ENCODE measurements at regions not wholly inside any gene's neighbourhood (a gene's known extent, or its start where the extent isn't known, plus 50 kb on each side); places are given as distances from the start of the nearest gene placed in this dataset.

- no peak for TF ChIP-seq CTCF (IDR thresholded peaks at IDR 0.05; ENCODE audit: borderline replicate concordance, extremely low read depth, insufficient read depth)
- Histone ChIP-seq H3K27me3 (ENCODE audit: control insufficient read depth, insufficient read depth, low read length) (no peaks in the 10 kb centered on the region), H3K9me3 (ENCODE audit: control insufficient read depth in 2 of 3, insufficient read depth in 1 of 3, low read length in 3 of 3) (no peaks in the 10 kb centered on the region), H3K4me1 (ENCODE audit: control insufficient read depth in 2 of 3, insufficient read depth in 2 of 3, low read depth in 1 of 3, low read length in 3 of 3) (no peaks in the 10 kb centered on the region), H3K4me3 (ENCODE audit: low read length in 3 of 3) (no peak overlapping the region), H3K27ac (ENCODE audit: low read depth in 2 of 2, low read length in 2 of 2) (no peak overlapping the region), H3K9ac (ENCODE audit: low read length in 3 of 3) (no peak overlapping the region), H3K36me3 (ENCODE audit: control insufficient read depth in 2 of 3, insufficient read depth in 3 of 3, low read length in 3 of 3) (no peaks in the 10 kb centered on the region)
- DNase-seq (no peak), FAIRE-seq (no peak)
- intact Hi-C loops (cut with DNase I), result no loop called here
Observed at GRCh38 chr14:29043737-29044136, 277.1 kb downstream of the FOXG1 start.

- H3K4me3 ChIP-seq (ENCODE audit: low read length in 3 of 3), result no peak overlapping the region
- H3K9me3 ChIP-seq (ENCODE audit: control insufficient read depth in 2 of 3, insufficient read depth in 1 of 3, low read length in 3 of 3), result no peaks in the 10 kb centered on the region
- H3K27me3 ChIP-seq (ENCODE audit: control insufficient read depth, insufficient read depth, low read length), result no peaks in the 10 kb centered on the region
- no peak for TF ChIP-seq CTCF (IDR thresholded peaks at IDR 0.05; ENCODE audit: borderline replicate concordance, extremely low read depth, insufficient read depth)
- H3K27ac ChIP-seq (ENCODE audit: low read depth in 2 of 2, low read length in 2 of 2), result no peak overlapping the region
- intact Hi-C loops (cut with DNase I), result no loop called here
- H3K36me3 ChIP-seq (ENCODE audit: control insufficient read depth in 2 of 3, insufficient read depth in 3 of 3, low read length in 3 of 3), result no peaks in the 10 kb centered on the region
- DNase-seq (no peak), FAIRE-seq (no peak)
- H3K9ac ChIP-seq (ENCODE audit: low read length in 3 of 3), result no peak overlapping the region
- no peaks in the 10 kb centered on the region for H3K4me1 ChIP-seq (ENCODE audit: control insufficient read depth in 2 of 3, insufficient read depth in 2 of 3, low read depth in 1 of 3, low read length in 3 of 3)
Observed at GRCh38 chr14:29045237-29045636, 278.6 kb downstream of the FOXG1 start.

- Histone ChIP-seq H3K4me3 (ENCODE audit: low read length in 3 of 3) (no peak overlapping the region), H3K36me3 (ENCODE audit: control insufficient read depth in 2 of 3, insufficient read depth in 3 of 3, low read length in 3 of 3) (no peaks in the 10 kb centered on the region), H3K27ac (ENCODE audit: low read depth in 2 of 2, low read length in 2 of 2) (no peak overlapping the region), H3K4me1 (ENCODE audit: control insufficient read depth in 2 of 3, insufficient read depth in 2 of 3, low read depth in 1 of 3, low read length in 3 of 3) (no peaks in the 10 kb centered on the region), H3K27me3 (ENCODE audit: control insufficient read depth, insufficient read depth, low read length) (no peaks in the 10 kb centered on the region), H3K9ac (ENCODE audit: low read length in 3 of 3) (no peak overlapping the region), H3K9me3 (ENCODE audit: control insufficient read depth in 2 of 3, insufficient read depth in 1 of 3, low read length in 3 of 3) (no peaks in the 10 kb centered on the region)
- TF ChIP-seq CTCF (IDR thresholded peaks at IDR 0.05; ENCODE audit: borderline replicate concordance, extremely low read depth, insufficient read depth), result no peak
- no peak for FAIRE-seq
- peak in 1 of 5 donors; percentile 0 for DNase-seq
- intact Hi-C loops (cut with DNase I), result no loop called here
Observed at GRCh38 chr14:29054119-29054518, 287.5 kb downstream of the FOXG1 start.

- FAIRE-seq (no peak), DNase-seq (no peak)
- H3K9me3 ChIP-seq (ENCODE audit: control insufficient read depth in 2 of 3, insufficient read depth in 1 of 3, low read length in 3 of 3), result no peaks in the 10 kb centered on the region
- no peak overlapping the region for H3K4me3 ChIP-seq (ENCODE audit: low read length in 3 of 3)
- H3K36me3 ChIP-seq (ENCODE audit: control insufficient read depth in 2 of 3, insufficient read depth in 3 of 3, low read length in 3 of 3), result no peaks in the 10 kb centered on the region
- H3K27ac ChIP-seq (ENCODE audit: low read depth in 2 of 2, low read length in 2 of 2), result no peak overlapping the region
- no peaks in the 10 kb centered on the region for H3K4me1 ChIP-seq (ENCODE audit: control insufficient read depth in 2 of 3, insufficient read depth in 2 of 3, low read depth in 1 of 3, low read length in 3 of 3)
- H3K27me3 ChIP-seq (ENCODE audit: control insufficient read depth, insufficient read depth, low read length), result no peaks in the 10 kb centered on the region
- no peak overlapping the region for H3K9ac ChIP-seq (ENCODE audit: low read length in 3 of 3)
- intact Hi-C loops (cut with DNase I), result no loop called here
- no peak for TF ChIP-seq CTCF (IDR thresholded peaks at IDR 0.05; ENCODE audit: borderline replicate concordance, extremely low read depth, insufficient read depth)
Observed at GRCh38 chr14:29056041-29056566, 289.5 kb downstream of the FOXG1 start.
